ENCODE measurements at regions not wholly inside any gene's neighbourhood (a gene's known extent, or its start where the extent isn't known, plus 50 kb on each side); places are given as distances from the start of the nearest gene placed in this dataset.

GRCh38 chr9:79812099-79812498 is 240.3 kb downstream of the TLE4 start:
- Histone ChIP-seq H3K9me3 (ENCODE audit: insufficient read depth, low read length) (no peaks in the 10 kb centered on the region), H3K27ac (ENCODE audit: low read depth, low read length) (no peak overlapping the region), H2AFZ (ENCODE audit: low read depth, low read length, severe bottlenecking) (no peak overlapping the region), H3F3A (ENCODE audit: insufficient read depth) (no peaks in the 10 kb centered on the region), H3K4me3 (ENCODE audit: insufficient read depth, low read length, poor library complexity, severe bottlenecking) (no peak overlapping the region), H3K9me2 (replicated peaks; ENCODE audit: insufficient read depth, low read length) (no peaks in the 10 kb centered on the region), H3K79me2 (ENCODE audit: insufficient read depth, low read length) (no peaks in the 10 kb centered on the region), H4K20me1 (ENCODE audit: low read depth, low read length) (no peaks in the 10 kb centered on the region), H3K36me3 (ENCODE audit: low read length) (no peaks in the 10 kb centered on the region), H3K27me3 (ENCODE audit: low read length) (no peaks in the 10 kb centered on the region), H3K9ac (ENCODE audit: low read length) (no peak overlapping the region), H3K4me2 (ENCODE audit: low read depth, low read length, poor library complexity, severe bottlenecking) (peak overlapping the region; percentile 26)
- no peak for TF ChIP-seq CTCF (IDR thresholded peaks at IDR 0.05; ENCODE audit: insufficient read depth, low read length, poor library complexity, severe bottlenecking)
- TF ChIP-seq EZH2phosphoT487 (conservative IDR thresholded peaks at IDR 0.05; ENCODE audit: low read length), result no peak

- no peaks in the 10 kb centered on the region for H3K9me3 ChIP-seq (ENCODE audit: insufficient read depth, low read length)
- no peaks in the 10 kb centered on the region for H3K9me2 ChIP-seq (replicated peaks; ENCODE audit: insufficient read depth, low read length)
- no peaks in the 10 kb centered on the region for H4K20me1 ChIP-seq (ENCODE audit: low read depth, low read length)
- H3K36me3 ChIP-seq (ENCODE audit: low read length), result no peaks in the 10 kb centered on the region
- H2AFZ ChIP-seq (ENCODE audit: low read depth, low read length, severe bottlenecking), result no peak overlapping the region
- no peak for TF ChIP-seq CTCF (IDR thresholded peaks at IDR 0.05; ENCODE audit: insufficient read depth, low read length, poor library complexity, severe bottlenecking)
- no peak for TF ChIP-seq EZH2phosphoT487 (conservative IDR thresholded peaks at IDR 0.05; ENCODE audit: low read length)
- H3F3A ChIP-seq (ENCODE audit: insufficient read depth), result no peaks in the 10 kb centered on the region
- no peaks in the 10 kb centered on the region for H3K79me2 ChIP-seq (ENCODE audit: insufficient read depth, low read length)
- no peak overlapping the region for H3K4me2 ChIP-seq (ENCODE audit: low read depth, low read length, poor library complexity, severe bottlenecking)
- H3K4me3 ChIP-seq (ENCODE audit: insufficient read depth, low read length, poor library complexity, severe bottlenecking), result no peak overlapping the region
- no peaks in the 10 kb centered on the region for H3K27me3 ChIP-seq (ENCODE audit: low read length)
- no peak overlapping the region for H3K27ac ChIP-seq (ENCODE audit: low read depth, low read length)
- no peak overlapping the region for H3K9ac ChIP-seq (ENCODE audit: low read length)
Observed at GRCh38 chr9:79809931-79810330, 238.2 kb downstream of the TLE4 start.

- Histone ChIP-seq H3K79me2 (ENCODE audit: insufficient read depth, low read length) (no peaks in the 10 kb centered on the region), H3K9me2 (replicated peaks; ENCODE audit: insufficient read depth, low read length) (no peaks in the 10 kb centered on the region), H3K9me3 (ENCODE audit: insufficient read depth, low read length) (no peaks in the 10 kb centered on the region), H4K20me1 (ENCODE audit: low read depth, low read length) (no peaks in the 10 kb centered on the region), H3K27ac (ENCODE audit: low read depth, low read length) (no peak overlapping the region), H3K4me3 (ENCODE audit: insufficient read depth, low read length, poor library complexity, severe bottlenecking) (no peak overlapping the region), H2AFZ (ENCODE audit: low read depth, low read length, severe bottlenecking) (no peak overlapping the region), H3K27me3 (ENCODE audit: low read length) (no peaks in the 10 kb centered on the region), H3K4me2 (ENCODE audit: low read depth, low read length, poor library complexity, severe bottlenecking) (no peak overlapping the region), H3K9ac (ENCODE audit: low read length) (no peak overlapping the region), H3K36me3 (ENCODE audit: low read length) (no peaks in the 10 kb centered on the region), H3F3A (ENCODE audit: insufficient read depth) (no peaks in the 10 kb centered on the region)
- no peak for TF ChIP-seq EZH2phosphoT487 (conservative IDR thresholded peaks at IDR 0.05; ENCODE audit: low read length)
- no peak for TF ChIP-seq CTCF (IDR thresholded peaks at IDR 0.05; ENCODE audit: insufficient read depth, low read length, poor library complexity, severe bottlenecking)
Observed at GRCh38 chr9:79809316-79809876, 237.6 kb downstream of the TLE4 start.
